ENCODE measurements at regions not wholly inside any gene's neighbourhood (a gene's known extent, or its start where the extent isn't known, plus 50 kb on each side); places are given as distances from the start of the nearest gene placed in this dataset.

DNA sequence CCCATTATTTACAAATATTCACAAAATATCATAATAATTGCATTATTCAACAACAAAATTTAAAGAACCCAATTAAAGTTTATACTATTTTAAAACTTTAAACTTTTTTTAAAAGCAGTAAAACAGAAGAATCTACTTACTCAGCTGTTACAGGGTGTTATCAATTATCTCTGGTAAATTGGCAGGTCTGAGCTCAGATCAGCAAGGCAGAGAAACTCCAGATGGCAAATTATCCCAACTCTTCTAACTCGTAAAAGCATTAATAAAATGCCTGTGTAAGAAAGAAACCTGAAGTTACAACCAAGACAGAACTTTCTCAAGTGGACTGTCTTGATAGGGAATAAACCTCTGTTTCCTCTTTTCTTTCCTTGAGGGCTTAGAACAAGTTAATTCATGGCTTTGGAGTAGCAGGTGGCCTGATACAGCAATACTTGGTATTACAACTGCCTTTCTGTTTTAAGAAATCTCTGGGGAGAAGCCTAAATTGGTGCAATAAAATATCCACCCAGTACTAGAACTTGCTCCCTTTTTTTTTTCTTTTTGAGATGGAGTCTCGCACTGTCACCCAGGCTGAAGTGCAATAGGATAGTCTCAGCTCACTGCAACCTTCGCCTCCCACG is 275.3 kb upstream of the MKLN1 start:
- TF ChIP-seq, protein P1, sequence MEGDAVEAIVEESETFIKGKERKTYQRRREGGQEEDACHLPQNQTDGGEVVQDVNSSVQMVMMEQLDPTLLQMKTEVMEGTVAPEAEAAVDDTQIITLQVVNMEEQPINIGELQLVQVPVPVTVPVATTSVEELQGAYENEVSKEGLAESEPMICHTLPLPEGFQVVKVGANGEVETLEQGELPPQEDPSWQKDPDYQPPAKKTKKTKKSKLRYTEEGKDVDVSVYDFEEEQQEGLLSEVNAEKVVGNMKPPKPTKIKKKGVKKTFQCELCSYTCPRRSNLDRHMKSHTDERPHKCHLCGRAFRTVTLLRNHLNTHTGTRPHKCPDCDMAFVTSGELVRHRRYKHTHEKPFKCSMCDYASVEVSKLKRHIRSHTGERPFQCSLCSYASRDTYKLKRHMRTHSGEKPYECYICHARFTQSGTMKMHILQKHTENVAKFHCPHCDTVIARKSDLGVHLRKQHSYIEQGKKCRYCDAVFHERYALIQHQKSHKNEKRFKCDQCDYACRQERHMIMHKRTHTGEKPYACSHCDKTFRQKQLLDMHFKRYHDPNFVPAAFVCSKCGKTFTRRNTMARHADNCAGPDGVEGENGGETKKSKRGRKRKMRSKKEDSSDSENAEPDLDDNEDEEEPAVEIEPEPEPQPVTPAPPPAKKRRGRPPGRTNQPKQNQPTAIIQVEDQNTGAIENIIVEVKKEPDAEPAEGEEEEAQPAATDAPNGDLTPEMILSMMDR (tag by site-specific recombination; IDR thresholded peaks at IDR 0.05): no peak
- TF ChIP-seq ZNF335 (tag by site-specific recombination; conservative IDR thresholded peaks at IDR 0.05) (no peak), ZNF155 (tag by site-specific recombination; IDR thresholded peaks at IDR 0.05) (no peak), ZBTB1 (tag by site-specific recombination; IDR thresholded peaks at IDR 0.05) (no peak), ZNF76 (tag by site-specific recombination; IDR thresholded peaks at IDR 0.05; ENCODE audit: borderline replicate concordance, low read depth) (no peak), ZNF660 (tag by site-specific recombination; IDR thresholded peaks at IDR 0.05) (no peak), ZNF747 (tag by site-specific recombination; IDR thresholded peaks at IDR 0.05) (no peak), HOXA7 (CRISPR knock-in tag; IDR thresholded peaks at IDR 0.05; ENCODE audit: borderline replicate concordance) (no peak), KLF7 (tag by site-specific recombination; IDR thresholded peaks at IDR 0.05; ENCODE audit: borderline replicate concordance) (no peak), KLF1 (tag by site-specific recombination; IDR thresholded peaks at IDR 0.05) (no peak), ZNF449 (tag by site-specific recombination; IDR thresholded peaks at IDR 0.05) (no peak), ZNF580 (tag by site-specific recombination; IDR thresholded peaks at IDR 0.05) (no peak)

Measured in HEK293 (cell line).